HG02588 (cell line): ENCODE measurements at regions not wholly inside any gene's neighbourhood (a gene's known extent, or its start where the extent isn't known, plus 50 kb on each side); places are given as distances from the start of the nearest gene placed in this dataset.
"Not testable (repeated sequence)": the region's sequence is repeated elsewhere in the genome, so short reads cannot be mapped to it uniquely, and the experiment has no call there.

ENCODE experiments used
- ATAC-seq: cut with Tn5 transposase; IDR thresholded peaks from one replicate; pipeline ENCODE4 v1.9.1; 2021; ENCODE audit warnings: mild to moderate bottlenecking, moderate library complexity; ENCODE audit not compliant: unreplicated experiment

GRCh38 chrX:123036401-123036800 is 147.7 kb upstream of the GRIA3 start:
- no peak for ATAC-seq

GRCh38 chrX:123049071-123049625 is 134.9 kb upstream of the GRIA3 start:
- ATAC-seq: no peak

DNA sequence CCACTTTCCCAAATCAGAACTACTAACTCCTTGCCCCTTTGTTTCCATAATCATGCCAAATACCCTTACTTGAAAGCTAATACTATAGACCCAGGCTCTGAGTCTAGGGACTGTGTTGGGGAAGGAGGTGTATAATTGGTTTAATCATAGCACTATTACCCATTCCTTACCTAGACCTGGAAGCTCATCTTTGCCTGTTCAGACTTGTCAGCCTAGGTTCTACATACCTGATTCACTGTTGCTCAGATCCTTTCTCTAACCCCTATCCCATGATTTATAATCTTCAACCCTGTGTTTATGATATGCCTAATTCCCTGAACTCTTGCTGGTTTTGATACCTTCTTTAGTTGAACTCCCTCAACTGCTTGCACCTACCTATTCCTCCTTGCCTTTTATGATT is 123.1 kb upstream of the GRIA3 start:
- ATAC-seq: no peak

DNA sequence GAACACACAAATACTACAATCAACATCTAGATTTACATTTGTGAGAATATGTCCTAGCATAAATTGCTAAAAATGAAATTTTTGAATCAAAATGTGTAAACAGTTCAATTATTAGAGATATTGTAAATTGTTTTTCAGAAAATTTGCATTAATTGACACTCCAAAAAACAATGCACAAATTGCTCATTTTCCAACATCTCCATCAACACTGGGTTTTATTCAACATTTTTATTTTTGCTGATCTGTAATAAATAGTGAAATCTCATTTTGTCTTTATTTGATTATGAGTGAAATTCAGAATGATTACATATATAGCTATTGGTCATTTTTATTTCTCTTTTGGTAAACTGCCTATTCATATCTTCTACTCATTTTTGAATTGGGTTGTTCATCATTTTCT is 120.0 kb upstream of the GRIA3 start:
- ATAC-seq: no peak

GRCh38 chrX:123072686-123073385 is 111.2 kb upstream of the GRIA3 start:
- ATAC-seq: no peak

DNA sequence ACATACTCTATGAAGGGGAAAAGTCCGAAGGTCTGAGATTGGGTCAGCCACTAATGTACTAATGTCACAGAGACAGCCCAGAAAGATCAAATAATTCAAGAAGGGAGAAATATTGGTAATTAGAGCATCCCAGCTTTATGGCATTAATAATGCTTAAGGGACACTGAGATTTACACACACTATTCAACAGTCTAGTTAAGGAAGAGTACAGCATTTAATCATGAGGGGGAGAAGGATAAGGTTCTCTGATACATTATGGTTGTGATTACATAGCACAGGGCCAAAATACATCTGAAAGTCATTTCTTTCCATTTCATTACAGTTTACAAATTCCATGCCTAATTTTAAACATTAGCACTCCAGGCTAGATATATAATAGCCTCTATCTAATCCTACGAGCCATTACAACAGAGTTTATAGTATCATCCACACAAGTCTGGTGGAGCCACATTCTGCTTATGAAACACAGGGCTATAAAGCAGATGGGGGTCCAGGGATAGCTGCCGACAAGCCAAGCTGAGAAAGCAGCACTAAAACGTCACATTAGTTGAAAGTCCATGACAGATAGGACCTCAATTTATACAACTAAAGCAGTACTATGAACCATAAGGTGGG is 108.0 kb upstream of the GRIA3 start:
- ATAC-seq: no peak

- no peak for ATAC-seq
Measured at GRCh38 chrX:123077631-123078030, 106.4 kb upstream of the GRIA3 start.

DNA sequence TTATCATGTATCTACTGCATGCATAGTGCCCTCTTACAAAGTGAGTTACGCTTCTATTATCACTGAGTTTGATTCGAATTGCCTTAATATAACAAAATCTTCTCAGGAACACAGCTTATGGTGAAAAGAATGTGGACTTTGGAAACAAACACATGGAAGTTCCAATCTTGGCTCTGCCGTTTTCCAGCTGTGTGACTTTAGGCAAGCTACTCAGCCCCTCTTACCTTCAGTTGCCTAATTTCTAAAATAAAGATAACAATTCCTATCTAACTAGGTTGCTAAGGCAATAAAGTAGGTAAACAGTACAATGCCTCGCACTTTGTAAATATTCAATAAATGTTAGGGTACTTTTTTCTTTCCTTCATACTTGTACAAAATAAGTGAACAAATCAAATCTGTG is 104.0 kb upstream of the GRIA3 start:
- ATAC-seq: no peak

DNA sequence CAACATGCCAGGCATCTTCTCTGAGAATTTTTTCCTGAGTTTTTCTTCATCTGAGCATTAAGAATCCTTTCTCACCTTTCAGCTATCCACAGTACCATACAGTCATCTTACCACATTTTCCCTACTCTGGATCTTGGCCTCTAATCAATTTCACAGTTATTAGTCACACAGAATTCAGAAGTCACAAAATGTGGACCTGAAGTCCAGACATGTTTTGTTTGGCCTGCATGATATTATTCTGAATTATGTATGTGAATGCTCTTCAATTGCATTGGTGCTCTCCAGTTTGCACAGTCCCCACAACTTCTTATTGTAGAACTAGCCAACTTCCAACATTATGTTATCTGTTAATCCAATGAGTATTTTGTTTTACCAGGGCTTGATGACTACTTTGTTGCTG is 102.3 kb upstream of the GRIA3 start:
- no peak for ATAC-seq

DNA sequence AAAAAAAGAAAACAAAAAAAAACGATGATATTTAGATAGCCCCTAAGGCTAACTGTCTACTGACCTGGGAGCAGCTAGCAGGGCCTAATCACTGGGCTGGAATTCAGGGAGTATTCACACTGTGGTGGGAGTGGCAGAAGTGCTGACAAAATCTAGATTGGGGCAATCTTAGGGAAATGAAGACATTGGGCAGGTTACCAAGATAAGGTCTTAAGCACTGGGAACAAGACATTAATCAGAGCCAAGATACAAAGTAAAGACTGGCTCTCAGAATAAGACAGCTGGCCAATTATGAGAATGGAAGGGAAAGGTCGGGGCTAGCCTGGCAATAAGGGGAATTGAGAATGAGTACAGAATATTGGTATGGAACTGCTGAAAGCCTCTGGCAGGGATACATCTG is 100.2 kb upstream of the GRIA3 start:
- no peak for ATAC-seq

DNA sequence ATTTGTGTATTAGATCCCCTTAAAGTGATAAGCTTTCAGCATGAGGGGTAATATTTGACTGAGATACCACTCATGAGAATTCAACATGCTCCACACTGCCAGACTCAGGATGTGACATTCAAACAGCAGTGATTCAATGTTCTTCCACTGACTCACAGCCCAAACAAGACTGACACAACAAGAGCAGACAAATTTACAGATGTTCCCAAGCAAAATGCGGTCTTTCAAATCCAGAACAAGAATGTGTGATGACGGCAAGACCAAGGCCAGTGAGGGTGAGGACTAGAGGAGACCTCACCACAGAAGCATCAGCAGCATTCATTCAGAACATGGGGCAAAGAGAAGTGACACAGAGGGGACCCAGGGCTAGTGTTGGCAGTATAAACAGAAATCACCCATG is 99.3 kb upstream of the GRIA3 start:
- ATAC-seq: no peak

DNA sequence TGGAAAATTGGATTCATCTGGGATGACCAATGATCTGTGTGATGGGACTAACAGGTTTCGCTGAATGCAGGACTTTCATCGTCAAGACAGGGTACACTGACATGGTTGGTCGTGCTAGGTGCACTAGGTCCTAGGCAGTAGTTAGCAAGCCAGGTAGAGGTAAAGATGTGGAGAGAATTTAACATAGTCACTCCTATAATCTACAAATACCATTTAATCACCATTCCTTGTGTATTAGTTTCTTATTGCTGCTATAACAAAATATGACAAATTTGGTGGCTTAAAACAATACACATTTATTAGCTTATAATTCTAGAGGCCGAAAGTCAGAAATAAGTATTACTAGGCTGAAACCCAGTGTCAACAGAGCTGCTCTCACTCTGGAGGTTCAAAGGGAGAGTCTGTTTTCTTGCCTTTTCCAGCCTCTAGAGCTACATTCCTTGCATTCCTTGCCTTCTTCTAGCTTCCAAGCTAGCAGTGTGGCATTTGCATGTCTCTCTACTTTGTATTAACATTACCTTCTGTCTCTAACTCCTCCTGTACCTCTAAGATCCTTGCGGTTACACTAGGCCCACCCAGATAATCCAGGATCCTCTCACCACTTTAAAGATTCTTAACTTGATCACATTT is 98.7 kb upstream of the GRIA3 start:
- no peak for ATAC-seq

GRCh38 chrX:123086768-123087167 is 97.3 kb upstream of the GRIA3 start:
- ATAC-seq: no peak

DNA sequence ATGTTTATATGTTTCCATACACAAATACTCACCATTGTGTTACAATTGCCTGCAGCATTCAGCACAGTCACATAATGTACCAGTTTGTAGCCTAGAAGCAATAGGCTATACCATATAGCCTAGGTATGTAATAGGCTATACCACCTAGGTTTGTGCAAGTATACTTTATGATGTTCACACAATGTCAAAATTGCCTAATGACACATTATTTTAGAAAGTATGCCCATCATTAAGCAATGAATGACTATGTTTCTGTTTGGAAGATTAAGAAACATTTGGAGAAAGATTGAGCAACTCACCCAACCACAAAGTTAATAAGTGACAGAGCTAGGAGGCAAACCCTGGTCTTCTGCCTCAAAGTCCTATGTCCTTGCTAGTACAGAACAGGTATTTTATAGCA is 96.8 kb upstream of the GRIA3 start:
- no peak for ATAC-seq

- no peak for ATAC-seq
Measured at GRCh38 chrX:123088331-123088730, 95.7 kb upstream of the GRIA3 start.

DNA sequence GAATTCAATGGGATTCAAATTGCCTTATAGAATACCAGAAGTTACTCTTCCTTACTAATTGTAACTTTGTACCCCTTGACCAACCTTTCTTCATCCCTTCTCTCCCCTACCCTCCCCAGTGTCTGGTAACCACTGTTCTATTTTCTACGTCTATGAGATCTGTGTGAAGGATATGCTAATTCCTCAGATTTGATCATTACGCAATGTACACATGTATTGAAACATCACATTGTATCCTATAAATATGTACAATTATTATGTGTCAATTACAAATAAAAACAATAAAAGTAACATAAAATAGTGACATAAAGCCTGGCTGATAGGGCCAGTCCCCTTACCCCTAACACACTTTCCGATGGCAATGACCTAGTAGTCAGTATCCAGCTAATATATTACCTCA is 95.1 kb upstream of the GRIA3 start:
- ATAC-seq: no peak

DNA sequence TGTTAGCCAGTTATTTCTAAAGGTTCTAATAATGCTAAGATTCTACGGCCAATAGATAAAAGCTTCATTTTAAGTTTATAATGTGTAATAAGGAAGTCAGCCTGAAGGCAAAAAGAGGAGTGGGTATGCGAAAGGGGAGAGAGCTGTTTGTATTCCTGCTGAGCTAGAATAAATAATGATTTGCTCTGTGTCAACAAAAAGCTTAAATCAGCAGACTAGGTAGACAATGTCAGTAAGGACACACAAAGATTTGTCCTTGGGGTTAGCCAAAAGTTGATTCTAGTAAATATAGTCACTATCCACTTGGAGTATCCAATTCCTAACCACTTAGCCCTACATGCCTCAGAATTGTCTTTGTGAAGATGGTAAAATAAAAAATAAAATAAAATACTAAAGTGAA is 90.3 kb upstream of the GRIA3 start:
- no peak for ATAC-seq

DNA sequence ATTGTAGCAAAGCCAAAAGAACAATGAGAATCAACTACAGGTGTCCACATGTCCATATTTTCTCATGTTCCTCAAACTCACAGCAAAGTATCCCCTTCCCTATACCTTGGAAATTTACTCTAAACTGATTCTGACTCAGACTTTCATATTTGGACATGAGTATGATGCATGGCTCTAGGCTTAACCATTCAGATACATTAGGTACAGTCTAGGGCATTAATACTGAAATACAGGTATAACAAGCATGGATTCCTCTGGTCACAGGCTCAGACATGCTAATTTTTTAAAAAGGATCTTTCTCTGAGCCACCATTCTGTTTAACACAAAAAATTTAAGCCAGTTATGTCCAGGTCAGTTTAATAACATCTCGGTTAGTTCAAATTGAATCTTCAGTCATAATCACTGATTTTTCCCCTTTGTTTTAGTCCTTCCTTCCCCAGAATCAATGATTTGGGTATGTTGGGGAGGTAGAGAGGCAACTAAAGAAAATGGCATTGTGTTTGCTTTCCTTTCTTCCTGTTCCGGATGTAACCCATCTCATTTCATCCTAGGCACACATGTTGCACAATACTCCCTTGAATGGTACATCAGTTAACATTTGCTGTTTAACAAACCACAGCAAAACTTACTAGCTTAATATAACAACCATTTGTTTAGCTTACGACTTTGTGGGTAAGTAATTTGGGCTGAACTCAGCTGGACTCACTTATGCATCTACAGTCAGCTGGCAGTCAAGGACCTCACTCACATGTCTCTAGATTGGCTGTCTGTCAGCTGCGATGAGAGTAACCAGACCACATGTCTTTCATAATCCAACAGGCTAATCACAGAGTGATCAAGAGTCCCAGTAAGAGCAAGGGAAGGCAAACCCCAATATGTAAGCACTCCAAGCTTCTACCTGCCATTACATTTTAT is 75.3 kb upstream of the GRIA3 start:
- ATAC-seq: no peak

DNA sequence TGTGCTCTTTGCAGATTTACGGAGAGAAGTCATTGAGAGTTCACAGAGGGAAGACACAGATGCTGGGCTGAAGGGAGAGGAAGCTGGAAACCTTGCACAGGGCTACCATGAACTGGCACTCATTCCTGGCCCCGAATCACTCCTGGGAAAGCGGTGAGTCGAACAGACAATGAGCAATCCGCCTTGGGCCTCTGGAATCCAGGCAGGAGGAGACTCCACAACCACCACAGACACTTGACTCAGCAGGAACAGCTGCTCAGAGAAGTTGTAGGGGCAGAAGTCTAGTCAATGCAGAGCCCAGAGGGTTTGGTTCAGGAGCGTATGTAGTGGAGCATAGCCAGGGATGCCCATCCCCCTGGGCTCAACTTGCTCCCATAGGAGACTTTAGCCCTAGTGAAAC is 62.8 kb upstream of the GRIA3 start:
- no peak for ATAC-seq

DNA sequence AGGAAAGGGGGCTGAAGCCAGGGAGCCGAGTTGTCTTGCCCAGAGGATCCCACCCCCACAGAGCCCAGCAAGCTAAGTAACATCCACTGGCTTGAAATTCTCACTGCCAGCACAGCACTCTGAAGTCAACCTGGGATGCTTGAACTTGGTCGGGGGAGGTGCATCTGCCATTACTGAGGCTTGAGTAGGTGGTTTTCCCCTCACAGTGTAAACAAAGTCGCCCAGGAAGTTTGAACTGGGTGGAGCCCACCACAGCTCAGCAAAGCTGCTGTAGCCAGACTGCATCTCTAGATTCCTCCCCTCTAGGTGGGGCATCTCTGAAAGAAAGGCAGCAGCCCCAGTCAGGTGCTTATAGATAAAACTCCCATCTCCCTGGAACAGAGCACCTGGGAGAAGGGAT is 54.3 kb upstream of the GRIA3 start:
- ATAC-seq: not testable (repeated sequence)
